Astrocyte of the spinal cord (primary cell): ENCODE measurements at regions not wholly inside any gene's neighbourhood (a gene's known extent, or its start where the extent isn't known, plus 50 kb on each side); places are given as distances from the start of the nearest gene placed in this dataset.

Experiments
- DNase-seq: peaks from one replicate; pipeline ENCODE4 v3.0.0; 2011; ENCODE audit warnings: low read depth, low spot score
- H3K4me3 ChIP-seq: 2 replicates; pipeline ENCODE4 v1.5.1; 2011; ENCODE audit warnings: low read depth, mild to moderate bottlenecking, low read length, moderate library complexity
- in situ Hi-C: cut with HindIII; loops from 2 replicates; pipeline ENCODE4 v1.10.0; 2017; ENCODE audit warnings: low sequenced_read_pairs
- TF ChIP-seq, protein P1 (sequence below): IDR thresholded peaks from 2 replicates; pipeline ENCODE4 v1.5.1; 2012; ENCODE audit warnings: low read depth, mild to moderate bottlenecking, low read length, inconsistent platforms

DNA sequence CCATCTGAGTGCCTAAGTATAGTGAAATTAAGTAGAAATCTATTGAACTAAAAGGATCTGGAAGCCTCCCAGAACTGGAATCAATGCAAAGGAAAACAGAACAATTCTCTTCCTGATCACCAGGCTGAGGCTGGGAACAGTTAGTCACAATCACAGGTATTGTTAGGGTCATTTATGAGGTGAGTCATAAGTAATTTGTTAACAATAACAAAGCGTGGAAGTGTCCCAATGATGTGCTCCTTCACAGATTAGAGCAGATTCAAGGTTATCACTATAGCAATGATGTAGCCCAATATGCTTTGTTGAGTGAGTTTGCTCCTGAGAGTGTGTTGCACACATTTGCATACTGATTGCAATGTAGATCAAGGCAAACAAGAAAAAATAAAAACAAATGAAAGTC lies 228.1 kb downstream of the ZNF674 start:
- no peak for DNase-seq
- in situ Hi-C loops, result no loop called here

DNA sequence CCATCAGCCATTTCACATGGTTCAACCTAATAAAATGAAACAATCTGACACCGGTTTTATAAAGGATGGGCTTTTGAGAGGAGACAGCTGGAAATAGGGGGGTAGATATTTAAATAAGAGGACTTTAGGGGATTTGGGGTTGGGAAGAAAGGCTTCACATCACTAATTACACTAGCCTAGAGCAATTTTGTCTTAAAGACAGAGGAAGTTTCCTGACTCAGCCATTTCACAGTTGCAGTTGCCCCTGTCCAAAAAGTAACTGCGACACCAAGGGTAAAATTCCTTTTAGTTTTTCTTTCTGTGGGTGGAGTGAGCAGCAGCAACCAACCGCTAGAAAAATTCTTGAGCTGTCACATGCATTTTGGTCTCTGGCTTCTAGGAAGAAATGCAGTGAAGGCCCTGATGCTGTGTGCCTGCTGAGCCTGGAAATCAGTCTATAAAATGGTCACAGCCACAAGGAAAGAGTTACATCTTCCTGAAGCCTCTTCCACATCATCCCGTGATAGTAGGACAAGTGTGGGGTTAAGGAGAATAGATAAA lies 233.6 kb downstream of the ZNF674 start:
- TF ChIP-seq, protein P1, sequence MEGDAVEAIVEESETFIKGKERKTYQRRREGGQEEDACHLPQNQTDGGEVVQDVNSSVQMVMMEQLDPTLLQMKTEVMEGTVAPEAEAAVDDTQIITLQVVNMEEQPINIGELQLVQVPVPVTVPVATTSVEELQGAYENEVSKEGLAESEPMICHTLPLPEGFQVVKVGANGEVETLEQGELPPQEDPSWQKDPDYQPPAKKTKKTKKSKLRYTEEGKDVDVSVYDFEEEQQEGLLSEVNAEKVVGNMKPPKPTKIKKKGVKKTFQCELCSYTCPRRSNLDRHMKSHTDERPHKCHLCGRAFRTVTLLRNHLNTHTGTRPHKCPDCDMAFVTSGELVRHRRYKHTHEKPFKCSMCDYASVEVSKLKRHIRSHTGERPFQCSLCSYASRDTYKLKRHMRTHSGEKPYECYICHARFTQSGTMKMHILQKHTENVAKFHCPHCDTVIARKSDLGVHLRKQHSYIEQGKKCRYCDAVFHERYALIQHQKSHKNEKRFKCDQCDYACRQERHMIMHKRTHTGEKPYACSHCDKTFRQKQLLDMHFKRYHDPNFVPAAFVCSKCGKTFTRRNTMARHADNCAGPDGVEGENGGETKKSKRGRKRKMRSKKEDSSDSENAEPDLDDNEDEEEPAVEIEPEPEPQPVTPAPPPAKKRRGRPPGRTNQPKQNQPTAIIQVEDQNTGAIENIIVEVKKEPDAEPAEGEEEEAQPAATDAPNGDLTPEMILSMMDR, result no peak
- in situ Hi-C loops, result no loop called here
- no peak for DNase-seq
- H3K4me3 ChIP-seq, result no peak overlapping the region

More for the DNA sequence above, 228.1 kb downstream of the ZNF674 start:
- no peak overlapping the region for H3K4me3 ChIP-seq
- TF ChIP-seq, protein P1, result no peak

DNA sequence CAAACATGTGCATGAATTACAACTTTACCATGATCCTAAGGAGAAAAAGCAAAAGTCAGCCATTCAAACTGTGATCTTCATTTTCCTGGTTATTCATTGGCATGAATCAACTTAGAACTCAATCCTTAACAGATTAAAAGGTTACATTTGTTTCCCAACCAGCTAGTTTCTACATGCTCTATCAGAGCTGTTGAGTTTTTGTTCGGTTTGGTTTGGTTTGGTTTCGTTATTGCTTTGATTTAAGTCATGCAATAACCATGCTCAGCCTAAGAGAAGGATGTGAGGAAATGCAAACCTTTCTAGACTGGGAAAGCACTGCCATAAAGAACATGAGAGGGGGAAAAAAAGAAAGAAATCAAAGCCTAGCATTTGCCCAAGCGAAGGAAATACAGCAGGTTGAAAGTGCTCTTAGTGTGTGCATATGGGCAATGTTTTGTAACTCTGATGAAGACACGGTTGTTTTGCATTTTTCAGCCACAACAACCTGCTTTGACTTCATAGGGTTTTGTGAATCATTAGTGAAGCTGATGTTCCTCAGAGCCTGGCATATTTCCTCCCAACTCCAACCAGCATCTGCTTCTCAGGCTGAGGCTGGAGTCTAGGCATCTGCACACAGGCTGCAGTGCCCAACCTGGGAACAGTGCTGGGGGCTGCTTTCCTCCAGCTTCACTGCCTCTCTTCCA lies 234.3 kb downstream of the ZNF674 start:
- in situ Hi-C loops, result no loop called here
- no peak overlapping the region for H3K4me3 ChIP-seq
- TF ChIP-seq, protein P1, result no peak
- no peak for DNase-seq

DNA sequence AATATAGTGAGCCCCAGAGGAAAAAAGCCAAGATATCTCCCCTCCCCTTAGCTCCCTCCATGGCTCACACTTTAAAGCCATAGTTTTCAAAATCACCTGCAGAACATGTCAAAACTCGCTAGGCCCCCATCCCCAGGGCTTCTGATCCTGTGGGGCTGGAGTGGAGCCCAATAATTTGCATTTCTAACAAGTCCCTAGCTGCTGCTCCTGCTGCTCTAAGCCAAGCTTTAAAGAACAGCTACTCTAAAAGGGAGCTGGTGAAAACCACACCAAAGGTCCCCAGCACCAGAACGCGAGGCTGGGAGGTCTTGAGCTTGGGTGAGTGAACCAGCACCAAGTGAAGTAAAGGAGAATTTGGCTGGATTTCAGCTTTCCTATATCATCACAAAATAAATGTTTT lies 237.1 kb downstream of the ZNF674 start:
- in situ Hi-C loops, result no loop called here
- no peak overlapping the region for H3K4me3 ChIP-seq
- TF ChIP-seq, protein P1, result no peak
- no peak for DNase-seq

GRCh38 chrX:46306103-46306502 lies 239.1 kb downstream of the ZNF674 start:
- no peak for DNase-seq
- in situ Hi-C loops, result no loop called here
- H3K4me3 ChIP-seq, result no peak overlapping the region
- TF ChIP-seq, protein P1, result no peak

GRCh38 chrX:46305431-46305830 lies 239.8 kb downstream of the ZNF674 start:
- no peak for DNase-seq
- no peak overlapping the region for H3K4me3 ChIP-seq
- TF ChIP-seq, protein P1, result no peak
- in situ Hi-C loops, result no loop called here

- no peak overlapping the region for H3K4me3 ChIP-seq
- in situ Hi-C loops, result no loop called here
- TF ChIP-seq, protein P1, result no peak
- no peak for DNase-seq
Observed at GRCh38 chrX:46301903-46302302, 243.3 kb downstream of the ZNF674 start.
